ENCODE measurements at regions not wholly inside any gene's neighbourhood (a gene's known extent, or its start where the extent isn't known, plus 50 kb on each side); places are given as distances from the start of the nearest gene placed in this dataset.
"Not testable (repeated sequence)": the region's sequence is repeated elsewhere in the genome, so short reads cannot be mapped to it uniquely, and the experiment has no call there.

GRCh38 chr5:32916648-32917047 is 205.5 kb downstream of the NPR3 start:
- Histone ChIP-seq H3K36me3 (ENCODE audit: control insufficient read depth, low read length) (no peaks in the 10 kb centered on the region), H4K20me1 (ENCODE audit: control insufficient read depth, insufficient read depth, low read depth, low read length) (no peaks in the 10 kb centered on the region), H3K4me1 (ENCODE audit: control insufficient read depth, low read length) (no peaks in the 10 kb centered on the region), H3K79me2 (ENCODE audit: control insufficient read depth, low read length) (no peaks in the 10 kb centered on the region), H3K4me3 (ENCODE audit: low read length) (no peak overlapping the region), H3K4me2 (ENCODE audit: low read length) (no peak overlapping the region), H3F3A (ENCODE audit: control insufficient read depth, insufficient read depth) (no peaks in the 10 kb centered on the region), H3K9me3 (ENCODE audit: control insufficient read depth, insufficient read depth, low read length) (no peaks in the 10 kb centered on the region), H3K27me3 (ENCODE audit: control insufficient read depth, low read length) (no peaks in the 10 kb centered on the region), H3K9me2 (replicated peaks; ENCODE audit: control insufficient read depth, low read length) (no peaks in the 10 kb centered on the region), H3K27ac (ENCODE audit: low read depth, low read length) (no peak overlapping the region)
- TF ChIP-seq CTCF (IDR thresholded peaks at IDR 0.05; ENCODE audit: low read depth, low read length, poor library complexity, severe bottlenecking), result peak; percentile 15
- no peak for TF ChIP-seq EZH2phosphoT487 (IDR thresholded peaks at IDR 0.05; ENCODE audit: borderline replicate concordance, low read length)

GRCh38 chr5:32928761-32929160 is 217.6 kb downstream of the NPR3 start:
- no peaks in the 10 kb centered on the region for H3K27me3 ChIP-seq (ENCODE audit: control insufficient read depth, low read length)
- no peaks in the 10 kb centered on the region for H4K20me1 ChIP-seq (ENCODE audit: control insufficient read depth, insufficient read depth, low read depth, low read length)
- no peak overlapping the region for H3K27ac ChIP-seq (ENCODE audit: low read depth, low read length)
- TF ChIP-seq CTCF (IDR thresholded peaks at IDR 0.05; ENCODE audit: low read depth, low read length, poor library complexity, severe bottlenecking), result no peak
- no peak for TF ChIP-seq EZH2phosphoT487 (IDR thresholded peaks at IDR 0.05; ENCODE audit: borderline replicate concordance, low read length)
- H3F3A ChIP-seq (ENCODE audit: control insufficient read depth, insufficient read depth), result no peaks in the 10 kb centered on the region
- H3K4me2 ChIP-seq (ENCODE audit: low read length), result no peak overlapping the region
- H3K4me1 ChIP-seq (ENCODE audit: control insufficient read depth, low read length), result no peaks in the 10 kb centered on the region
- H3K9me3 ChIP-seq (ENCODE audit: control insufficient read depth, insufficient read depth, low read length), result no peaks in the 10 kb centered on the region
- H3K4me3 ChIP-seq (ENCODE audit: low read length), result no peak overlapping the region
- H3K79me2 ChIP-seq (ENCODE audit: control insufficient read depth, low read length), result no peaks in the 10 kb centered on the region
- H3K36me3 ChIP-seq (ENCODE audit: control insufficient read depth, low read length), result no peaks in the 10 kb centered on the region
- no peaks in the 10 kb centered on the region for H3K9me2 ChIP-seq (replicated peaks; ENCODE audit: control insufficient read depth, low read length)

- H4K20me1 ChIP-seq (ENCODE audit: control insufficient read depth, insufficient read depth, low read depth, low read length); H3K4me3 ChIP-seq (ENCODE audit: low read length); H3K27me3 ChIP-seq (ENCODE audit: control insufficient read depth, low read length); H3K36me3 ChIP-seq (ENCODE audit: control insufficient read depth, low read length); H3K4me2 ChIP-seq (ENCODE audit: low read length); H3K9me3 ChIP-seq (ENCODE audit: control insufficient read depth, insufficient read depth, low read length); H3K9me2 ChIP-seq (replicated peaks; ENCODE audit: control insufficient read depth, low read length); H3K4me1 ChIP-seq (ENCODE audit: control insufficient read depth, low read length); H3K79me2 ChIP-seq (ENCODE audit: control insufficient read depth, low read length); H3K27ac ChIP-seq (ENCODE audit: low read depth, low read length); H3F3A ChIP-seq (ENCODE audit: control insufficient read depth, insufficient read depth): not testable (repeated sequence)
Observed at GRCh38 chr5:32931438-32931837, 220.3 kb downstream of the NPR3 start.

- H4K20me1 ChIP-seq (ENCODE audit: control insufficient read depth, insufficient read depth, low read depth, low read length), result no peaks in the 10 kb centered on the region
- H3K9me2 ChIP-seq (replicated peaks; ENCODE audit: control insufficient read depth, low read length), result no peaks in the 10 kb centered on the region
- H3K27ac ChIP-seq (ENCODE audit: low read depth, low read length), result no peak overlapping the region
- no peak overlapping the region for H3K4me2 ChIP-seq (ENCODE audit: low read length)
- TF ChIP-seq EZH2phosphoT487 (IDR thresholded peaks at IDR 0.05; ENCODE audit: borderline replicate concordance, low read length) (no peak), CTCF (IDR thresholded peaks at IDR 0.05; ENCODE audit: low read depth, low read length, poor library complexity, severe bottlenecking) (no peak)
- H3K36me3 ChIP-seq (ENCODE audit: control insufficient read depth, low read length), result no peaks in the 10 kb centered on the region
- no peaks in the 10 kb centered on the region for H3K9me3 ChIP-seq (ENCODE audit: control insufficient read depth, insufficient read depth, low read length)
- H3K4me3 ChIP-seq (ENCODE audit: low read length), result no peak overlapping the region
- H3K27me3 ChIP-seq (ENCODE audit: control insufficient read depth, low read length), result no peaks in the 10 kb centered on the region
- H3K79me2 ChIP-seq (ENCODE audit: control insufficient read depth, low read length), result no peaks in the 10 kb centered on the region
- no peaks in the 10 kb centered on the region for H3K4me1 ChIP-seq (ENCODE audit: control insufficient read depth, low read length)
- H3F3A ChIP-seq (ENCODE audit: control insufficient read depth, insufficient read depth), result no peaks in the 10 kb centered on the region
Observed at GRCh38 chr5:32932241-32932935, 221.3 kb downstream of the NPR3 start.

Measured in DOHH2 (cell line).